Hepatocyte (in vitro differentiated cells): ENCODE measurements at regions not wholly inside any gene's neighbourhood (a gene's known extent, or its start where the extent isn't known, plus 50 kb on each side); places are given as distances from the start of the nearest gene placed in this dataset.

ENCODE experiments used
- DNase-seq: peaks from one replicate; pipeline ENCODE4 v3.0.0-alpha.2; 2016; ENCODE audit warnings: low spot score
- H2AFZ ChIP-seq: fragments of 200-600 bp; sonication (generic); 2 replicates; pipeline ENCODE4 v1.6.0; 2016; ENCODE audit warnings: antibody characterized with exemption, mild to moderate bottlenecking
- H3K27ac ChIP-seq: fragments of 200-600 bp; sonication (generic); 2 replicates; pipeline ENCODE4 v1.5.1; 2016; ENCODE audit warnings: mild to moderate bottlenecking
- H3K27me3 ChIP-seq: fragments of 200-600 bp; sonication (generic); 2 replicates; pipeline ENCODE4 v1.6.1; 2016
- H3K36me3 ChIP-seq: fragments of 200-600 bp; sonication (generic); replicated peaks from 2 replicates; pipeline ENCODE4 v1.5.1; 2016; ENCODE audit warnings: low read depth; ENCODE audit not compliant: insufficient read depth
- H3K4me1 ChIP-seq: fragments of 200-600 bp; sonication (generic); 2 replicates; pipeline ENCODE4 v1.5.1; 2016; ENCODE audit warnings: mild to moderate bottlenecking, moderate library complexity; ENCODE audit not compliant: insufficient read depth
- H3K4me2 ChIP-seq: fragments of 200-600 bp; sonication (generic); 2 replicates; pipeline ENCODE4 v1.6.0; 2016
- H3K4me3 ChIP-seq: fragments of 200-600 bp; sonication (generic); 2 replicates; pipeline ENCODE4 v1.5.1; 2016; ENCODE audit warnings: mild to moderate bottlenecking
- H3K79me2 ChIP-seq: fragments of 200-600 bp; sonication (generic); 2 replicates; pipeline ENCODE4 v1.6.0; 2017; ENCODE audit warnings: mild to moderate bottlenecking
- H3K9me2 ChIP-seq: fragments of 200-600 bp; sonication (generic); replicated peaks from 2 replicates; pipeline ENCODE4 v1.6.0; 2017; ENCODE audit warnings: mild to moderate bottlenecking; ENCODE audit not compliant: insufficient read depth
- H3K9me3 ChIP-seq: fragments of 200-600 bp; sonication (generic); 2 replicates; pipeline ENCODE4 v1.5.1; 2016; ENCODE audit warnings: low read depth, mild to moderate bottlenecking
- H4K20me1 ChIP-seq: fragments of 200-600 bp; sonication (generic); 2 replicates; pipeline ENCODE4 v1.6.0; 2016; ENCODE audit warnings: mild to moderate bottlenecking; ENCODE audit not compliant: insufficient read depth, poor library complexity, severe bottlenecking
- CTCF ChIP-seq: fragments of 200-600 bp; sonication (generic); IDR thresholded peaks from 2 replicates; pipeline ENCODE4 v1.5.1; 2016; ENCODE audit warnings: antibody characterized with exemption, mild to moderate bottlenecking; ENCODE audit not compliant: poor library complexity
- EZH2 ChIP-seq: fragments of 200-600 bp; sonication (generic); IDR thresholded peaks from 2 replicates; pipeline ENCODE4 v1.6.1; 2016; ENCODE audit warnings: antibody characterized with exemption, mild to moderate bottlenecking, borderline replicate concordance
- EZH2phosphoT487 ChIP-seq: fragments of 200-600 bp; sonication (generic); IDR thresholded peaks from one replicate; pipeline ENCODE4 v1.6.1; 2018; ENCODE audit warnings: antibody characterized with exemption, mild to moderate bottlenecking, low read depth, moderate library complexity; ENCODE audit not compliant: unreplicated experiment, severe bottlenecking
- WGBS: methylation state at CpG from one replicate; pipeline ENCODE4 v1.1.6; 2016; ENCODE audit warnings: low lambda C conversion rate; ENCODE audit errors: missing lambda C conversion rate; 5-methylcytosine and 5-hydroxymethylcytosine counted together

- TF ChIP-seq EZH2 = no peak
- Histone ChIP-seq H3K9me3 (no peaks in the 10 kb centered on the region), H3K27me3 (no peaks in the 10 kb centered on the region), H3K27ac (no peak overlapping the region), H4K20me1 (no peaks in the 10 kb centered on the region), H3K36me3 (no peaks in the 10 kb centered on the region), H3K4me1 (no peaks in the 10 kb centered on the region), H3K4me3 (no peak overlapping the region), H3K79me2 (peaks cover 46% of the 10 kb centered on the region), H3K9me2 (no peaks in the 10 kb centered on the region), H2AFZ (no peak overlapping the region), H3K4me2 (no peak overlapping the region)
- WGBS = 96% methylated on average over 9 of the region's 9 CpGs
- DNase-seq = no peak
Measured at GRCh38 chr2:134183679-134184078, 70.2 kb upstream of the MGAT5 start.

DNA sequence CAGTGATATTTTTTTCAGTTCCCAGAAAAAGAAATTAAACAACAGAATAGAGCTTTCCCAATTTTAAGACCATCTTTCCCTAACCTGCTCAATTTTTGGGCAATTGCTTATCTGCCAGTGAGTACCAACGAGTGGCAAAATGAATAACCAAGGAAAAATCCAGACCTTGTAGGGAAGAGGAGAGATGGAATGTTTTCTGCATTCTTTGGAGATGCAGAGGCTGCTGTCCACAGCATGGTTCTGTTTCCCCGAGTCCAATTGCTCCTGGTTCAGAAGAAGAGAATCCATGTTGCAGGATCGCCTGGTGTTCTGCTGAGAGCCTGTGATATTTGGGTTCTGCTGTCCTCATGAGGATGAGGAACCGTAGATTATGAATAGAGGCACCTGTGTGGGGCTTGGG lies 68.2 kb upstream of the MGAT5 start:
- Histone ChIP-seq H3K27ac (no peak overlapping the region), H3K4me1 (peaks cover 4% of the 10 kb centered on the region), H3K9me3 (no peaks in the 10 kb centered on the region), H3K9me2 (no peaks in the 10 kb centered on the region), H2AFZ (no peak overlapping the region), H3K27me3 (no peaks in the 10 kb centered on the region), H3K36me3 (no peaks in the 10 kb centered on the region), H4K20me1 (no peaks in the 10 kb centered on the region), H3K4me3 (no peak overlapping the region), H3K4me2 (no peak overlapping the region), H3K79me2 (peaks cover 42% of the 10 kb centered on the region)
- DNase-seq = no peak
- WGBS = 96% methylated on average over 4 of the region's 4 CpGs
- TF ChIP-seq EZH2 (no peak), EZH2phosphoT487 (no peak), CTCF (no peak)

GRCh38 chr2:134189009-134189720 lies 64.7 kb upstream of the MGAT5 start:
- WGBS = 89% methylated on average over 6 of the region's 6 CpGs

More at GRCh38 chr2:134189009-134189720, 64.7 kb upstream of the MGAT5 start:
- Histone ChIP-seq H3K36me3 (no peaks in the 10 kb centered on the region), H4K20me1 (no peaks in the 10 kb centered on the region), H2AFZ (no peak overlapping the region), H3K4me3 (no peak overlapping the region), H3K79me2 (peaks cover 54% of the 10 kb centered on the region), H3K9me2 (no peaks in the 10 kb centered on the region), H3K4me2 (no peak overlapping the region), H3K9me3 (no peaks in the 10 kb centered on the region), H3K4me1 (peaks cover 4% of the 10 kb centered on the region), H3K27ac (peak overlapping the region; percentile 71), H3K27me3 (no peaks in the 10 kb centered on the region)
- TF ChIP-seq CTCF (no peak), EZH2phosphoT487 (no peak), EZH2 (no peak)
- DNase-seq = peak; percentile 31
